ENCODE measurements at regions not wholly inside any gene's neighbourhood (a gene's known extent, or its start where the extent isn't known, plus 50 kb on each side); places are given as distances from the start of the nearest gene placed in this dataset.

- DNase-seq (ENCODE audit: low read depth in 1 of 2, low spot score in 1 of 2) = no peak
- no peak overlapping the region for H3K27ac ChIP-seq (replicated peaks)
- TF ChIP-seq GABPA (IDR thresholded peaks at IDR 0.05; ENCODE audit: low read depth) (no peak), SPI1 (IDR thresholded peaks at IDR 0.05; ENCODE audit: borderline replicate concordance, low read depth) (no peak), REST (IDR thresholded peaks at IDR 0.05; ENCODE audit: insufficient replicate concordance, low read depth) (no peak), CTCF (IDR thresholded peaks at IDR 0.05; ENCODE audit: insufficient read depth, low read length) (no peak), POLR2AphosphoS5 (IDR thresholded peaks at IDR 0.05; ENCODE audit: low read depth) (no peak)
These were observed 632.4 kb downstream of the CDH11 start for GRCh38 chr16:64489449-64489848.

DNA sequence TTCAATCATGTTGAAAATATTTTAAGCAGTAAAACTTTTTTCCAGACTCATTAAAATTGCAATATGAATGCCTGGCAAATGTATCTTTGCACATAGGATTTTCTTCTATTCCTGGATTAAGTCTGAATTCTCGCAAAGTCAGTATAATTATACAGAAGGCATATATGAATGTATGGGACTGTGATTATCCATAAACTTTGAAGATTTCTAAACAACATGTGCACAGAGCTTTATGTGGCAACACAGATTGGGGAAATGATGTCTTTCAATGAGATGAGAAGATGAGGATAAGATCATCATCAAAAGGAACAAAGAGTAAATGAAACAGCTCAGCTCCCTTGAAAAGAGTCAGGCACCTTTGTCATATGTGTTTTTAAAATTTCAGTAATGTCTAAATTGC, 635.3 kb downstream of the CDH11 start:
- DNase-seq (ENCODE audit: low read depth in 1 of 2, low spot score in 1 of 2) = no peak
- H3K27ac ChIP-seq (replicated peaks) = no peak overlapping the region
- no peaks in the 10 kb centered on the region for H3K27me3 ChIP-seq (ENCODE audit: insufficient read depth, poor library complexity, severe bottlenecking)
- no peak overlapping the region for H3K4me3 ChIP-seq (replicated peaks; ENCODE audit: insufficient read depth, low read length)
- TF ChIP-seq POLR2AphosphoS5 (IDR thresholded peaks at IDR 0.05; ENCODE audit: low read depth) (no peak), REST (IDR thresholded peaks at IDR 0.05; ENCODE audit: insufficient replicate concordance, low read depth) (no peak), SPI1 (IDR thresholded peaks at IDR 0.05; ENCODE audit: borderline replicate concordance, low read depth) (no peak), CTCF (IDR thresholded peaks at IDR 0.05; ENCODE audit: insufficient read depth, low read length) (no peak), GABPA (IDR thresholded peaks at IDR 0.05; ENCODE audit: low read depth) (no peak)

More at GRCh38 chr16:64489449-64489848, 632.4 kb downstream of the CDH11 start:
- Histone ChIP-seq H3K27me3 (ENCODE audit: insufficient read depth, poor library complexity, severe bottlenecking) (no peaks in the 10 kb centered on the region), H3K4me3 (replicated peaks; ENCODE audit: insufficient read depth, low read length) (no peak overlapping the region)

- TF ChIP-seq SPI1 (IDR thresholded peaks at IDR 0.05; ENCODE audit: borderline replicate concordance, low read depth) (no peak), REST (IDR thresholded peaks at IDR 0.05; ENCODE audit: insufficient replicate concordance, low read depth) (no peak), POLR2AphosphoS5 (IDR thresholded peaks at IDR 0.05; ENCODE audit: low read depth) (no peak), CTCF (IDR thresholded peaks at IDR 0.05; ENCODE audit: insufficient read depth, low read length) (no peak), GABPA (IDR thresholded peaks at IDR 0.05; ENCODE audit: low read depth) (no peak)
- DNase-seq (ENCODE audit: low read depth in 1 of 2, low spot score in 1 of 2) = no peak
- Histone ChIP-seq H3K27me3 (ENCODE audit: insufficient read depth, poor library complexity, severe bottlenecking) (no peaks in the 10 kb centered on the region), H3K27ac (replicated peaks) (no peak overlapping the region), H3K4me3 (replicated peaks; ENCODE audit: insufficient read depth, low read length) (no peak overlapping the region)
These were observed 640.4 kb downstream of the CDH11 start for GRCh38 chr16:64481497-64481896.

Data from HL-60 (cell line).